Stimulated activated CD4-positive, alpha-beta T cell treated with anti-CD3 and anti-CD28 coated beads, TNF-alpha, amount 100 ng/mL, for 4 hours (primary cell): ENCODE measurements at regions not wholly inside any gene's neighbourhood (a gene's known extent, or its start where the extent isn't known, plus 50 kb on each side); places are given as distances from the start of the nearest gene placed in this dataset.

ENCODE experiments used
- DNase-seq, 3 experiments: peaks; one replicate each; pipeline ENCODE4 v3.0.0-alpha.2; 2020; ENCODE audit warnings: low read depth in 3 of 3

DNA sequence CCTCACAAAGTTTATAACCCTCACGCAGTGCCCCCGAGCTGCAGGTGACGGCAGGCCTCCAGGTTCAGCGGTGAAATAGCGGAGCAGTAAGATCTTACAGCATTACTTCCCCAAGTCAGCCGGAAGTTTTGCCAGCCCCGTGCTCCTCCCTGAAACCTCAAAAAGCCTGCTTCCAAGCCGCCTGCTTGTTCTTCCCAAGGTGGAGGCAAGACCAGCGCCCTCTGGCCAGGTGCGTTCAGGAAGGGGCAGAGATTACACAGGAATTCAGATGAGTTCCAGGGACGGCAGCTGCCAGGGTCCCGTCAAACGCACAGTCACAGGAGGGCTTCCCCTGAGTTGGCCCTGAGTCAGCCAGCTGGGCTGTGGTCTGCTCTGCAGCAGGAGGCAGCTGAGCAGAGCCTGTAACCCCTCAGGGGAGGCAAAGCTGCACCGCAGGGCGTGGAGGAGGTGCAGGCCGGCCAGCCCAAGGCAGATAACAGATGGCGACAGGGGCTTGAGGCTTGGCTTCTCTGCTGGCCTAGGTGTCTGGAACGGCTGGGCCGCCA, 124.1 kb upstream of the RPS6KA2 start:
- no peak for DNase-seq

- no peak for DNase-seq
These were observed 123.2 kb upstream of the RPS6KA2 start for GRCh38 chr6:166750108-166750793.

GRCh38 chr6:166749666-166750065, 122.6 kb upstream of the RPS6KA2 start:
- no peak for DNase-seq

DNA sequence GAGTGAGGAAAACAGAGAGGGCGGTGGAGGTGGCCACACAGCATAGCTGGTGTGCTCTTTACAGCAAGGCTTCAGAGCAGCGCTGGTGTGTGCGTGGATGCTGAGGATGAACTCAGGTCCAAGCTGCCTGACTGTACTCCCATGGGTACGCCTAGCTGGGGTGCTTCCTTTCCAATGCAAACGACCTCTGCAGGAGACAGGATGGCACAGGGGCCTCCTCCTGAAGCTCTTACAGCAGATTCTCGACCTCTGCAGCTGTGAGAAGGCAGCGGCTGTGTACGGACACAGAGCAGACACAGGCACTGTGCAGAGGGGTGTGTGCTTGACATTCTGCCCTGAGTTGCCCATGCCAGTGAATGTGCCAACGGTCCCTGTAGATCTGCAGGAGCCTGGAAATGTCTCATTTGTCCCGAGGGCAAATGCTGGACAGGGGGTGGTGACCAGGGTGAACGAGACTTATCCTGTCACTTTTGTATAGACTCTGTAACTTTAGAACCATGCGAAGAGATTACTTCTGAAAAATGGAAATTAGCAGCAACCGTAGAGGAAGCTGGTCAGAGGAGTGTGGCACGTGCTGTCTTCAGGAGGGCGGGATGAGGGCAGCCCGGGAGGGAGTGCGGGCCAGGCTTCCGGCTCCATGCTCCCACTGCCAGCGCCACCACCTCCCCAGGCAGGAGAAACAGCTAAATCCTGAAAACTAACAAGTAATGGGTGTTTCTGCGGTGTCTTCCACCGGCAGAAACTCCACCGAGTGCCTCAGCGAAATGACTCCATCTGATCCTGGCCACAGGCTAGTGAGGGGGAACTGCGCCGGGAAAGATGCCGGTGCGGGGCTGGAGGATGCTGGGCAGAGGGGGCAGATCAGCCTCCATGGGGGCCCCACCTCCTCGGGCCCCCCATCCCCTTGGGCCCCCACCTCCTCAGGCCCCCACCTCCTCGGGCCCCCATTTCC, 120.9 kb upstream of the RPS6KA2 start:
- no peak for DNase-seq

DNA sequence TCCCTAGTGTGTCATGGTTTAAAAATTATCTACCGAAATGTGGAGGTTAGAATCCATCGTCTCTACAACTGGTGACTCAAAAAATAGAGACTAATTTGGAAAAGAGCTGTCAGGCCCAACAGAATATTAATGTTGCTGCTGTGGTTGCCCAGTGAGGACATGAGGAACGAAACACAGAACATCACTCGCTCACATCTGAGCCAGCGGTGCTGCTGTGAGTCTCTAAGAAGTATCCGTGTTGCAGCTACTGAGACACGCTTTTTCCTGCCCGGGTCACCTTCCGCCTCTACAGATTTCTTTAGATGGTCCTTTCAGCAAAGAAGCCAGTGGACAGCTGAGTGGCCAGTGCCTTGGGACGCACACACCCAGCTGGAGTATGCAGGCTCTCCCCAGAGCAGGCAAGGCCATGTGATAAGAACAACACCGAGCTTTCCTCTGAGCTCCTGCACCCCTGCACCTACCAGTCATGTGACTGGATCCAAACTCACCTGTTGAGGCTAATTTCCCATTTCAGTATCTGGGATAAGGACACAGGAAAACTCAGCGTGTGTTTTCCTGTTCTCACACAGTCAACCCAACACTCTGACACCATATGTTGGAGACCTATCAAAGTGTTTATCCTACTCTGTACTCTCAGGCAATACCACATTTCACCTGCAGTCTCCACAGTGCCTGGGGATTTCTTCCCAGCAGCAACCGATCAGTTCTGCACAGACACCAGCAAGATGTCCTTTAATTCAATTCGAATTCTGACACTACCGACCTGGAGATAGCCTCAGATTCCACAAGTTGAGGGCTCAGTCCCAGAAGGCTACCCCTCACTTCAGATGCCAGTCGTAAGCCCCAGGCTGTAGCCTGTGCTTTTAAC, 119.0 kb upstream of the RPS6KA2 start:
- no peak for DNase-seq

- no peak for DNase-seq
These were observed 117.4 kb upstream of the RPS6KA2 start for GRCh38 chr6:166744223-166745134.

DNA sequence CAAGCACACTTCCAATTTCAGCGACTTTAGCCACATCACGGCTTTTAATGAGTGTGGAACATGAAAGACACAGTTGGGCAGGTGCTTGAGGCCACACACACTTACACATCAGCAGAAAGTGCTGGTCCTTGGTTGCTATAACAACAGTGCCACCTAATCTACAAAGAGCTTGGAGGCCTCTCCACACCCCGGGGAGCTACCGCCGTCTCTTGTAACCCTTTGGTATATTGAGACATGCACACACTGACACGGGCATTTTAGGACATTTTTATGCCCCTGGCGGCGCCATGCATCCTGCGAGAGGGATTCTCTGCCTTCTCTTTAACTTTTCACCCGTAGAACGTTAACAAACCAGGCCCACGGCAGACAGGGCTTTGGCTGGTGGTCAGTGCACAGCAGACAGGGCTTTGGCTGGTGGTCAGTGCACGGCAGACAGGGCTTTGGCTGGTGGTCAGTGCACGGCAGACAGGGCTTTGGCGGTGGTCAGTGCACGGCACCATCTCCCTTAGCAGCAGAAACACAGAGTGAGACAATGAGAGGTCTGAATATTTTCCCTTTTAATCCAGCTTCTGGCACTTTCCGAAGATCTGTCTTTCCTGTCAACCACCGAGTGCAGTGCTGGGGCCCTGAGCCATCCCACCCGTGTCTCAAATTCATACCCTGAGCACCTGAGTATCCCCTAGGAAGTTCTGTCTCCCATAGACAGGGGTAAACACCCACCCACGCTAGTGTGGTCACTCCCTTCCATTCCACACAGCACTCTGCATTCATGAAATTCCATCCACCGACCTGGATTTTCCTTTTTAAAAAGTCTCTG, 116.6 kb upstream of the RPS6KA2 start:
- DNase-seq = no peak

DNA sequence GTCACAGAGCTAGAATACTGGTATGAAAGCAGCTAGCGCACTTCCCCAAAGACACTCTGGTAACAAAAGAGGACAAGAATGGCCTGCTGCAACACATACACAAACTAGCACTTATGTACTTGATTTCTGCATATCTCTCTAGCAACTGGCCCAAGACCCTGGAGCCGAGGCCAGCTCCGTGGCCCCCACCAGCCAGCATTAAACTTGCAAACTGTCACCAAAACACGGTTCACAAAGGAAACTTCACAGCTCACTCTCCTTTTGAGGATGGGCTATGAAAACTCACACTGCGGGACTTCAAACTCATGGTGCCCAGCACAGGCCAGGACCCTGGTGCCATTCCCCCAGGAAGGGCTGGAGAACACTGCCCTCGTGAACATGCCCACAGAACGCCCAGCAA, 115.9 kb upstream of the RPS6KA2 start:
- DNase-seq = no peak

- DNase-seq = no peak
These were observed 112.9 kb upstream of the RPS6KA2 start for GRCh38 chr6:166739976-166740318.

GRCh38 chr6:166739117-166739975, 112.3 kb upstream of the RPS6KA2 start:
- no peak for DNase-seq

- DNase-seq = no peak
These were observed 111.5 kb upstream of the RPS6KA2 start for GRCh38 chr6:166738386-166739116.

- DNase-seq = no peak
These were observed 110.2 kb upstream of the RPS6KA2 start for GRCh38 chr6:166737261-166737660.

GRCh38 chr6:166736634-166737033, 109.6 kb upstream of the RPS6KA2 start:
- DNase-seq = no peak

DNA sequence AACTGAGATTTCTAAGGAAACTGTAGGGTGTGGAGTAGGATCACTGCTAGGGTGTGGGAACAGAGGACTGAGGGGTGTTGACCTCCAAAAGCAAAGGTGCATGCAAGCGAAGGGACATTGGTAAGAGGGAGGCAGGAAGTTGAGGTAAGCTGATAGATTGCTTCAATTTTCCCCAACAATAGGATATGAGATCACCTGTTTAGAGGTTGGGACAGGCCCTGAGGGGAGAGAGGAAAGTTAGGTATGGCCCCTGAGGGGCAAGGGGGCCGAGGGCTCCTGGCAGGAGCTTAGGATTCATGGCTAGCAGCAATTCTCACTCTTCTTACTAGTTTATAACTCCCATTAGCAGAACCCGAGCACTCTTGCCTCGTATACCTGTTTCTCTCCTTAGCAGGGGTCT, 106.8 kb upstream of the RPS6KA2 start:
- no peak for DNase-seq

DNA sequence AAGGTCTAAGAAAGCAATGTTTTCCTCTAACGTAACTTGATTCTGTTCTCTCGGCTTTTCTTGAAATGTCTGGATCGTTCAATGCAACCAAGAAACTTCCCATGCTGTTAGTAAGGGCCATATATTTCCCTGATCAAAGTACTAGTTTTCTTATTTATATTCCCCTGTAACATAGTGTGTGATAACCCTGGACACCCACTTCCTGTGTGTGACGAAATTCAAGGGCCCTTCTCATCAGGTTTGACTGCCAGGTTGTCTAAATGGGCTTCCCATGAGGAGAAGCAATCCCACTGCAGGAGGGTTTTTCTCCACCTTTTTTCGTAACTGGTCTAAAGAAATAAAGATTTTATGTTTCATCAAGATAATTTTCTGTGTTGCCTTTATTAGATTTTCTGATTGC, 102.6 kb upstream of the RPS6KA2 start:
- no peak for DNase-seq

DNA sequence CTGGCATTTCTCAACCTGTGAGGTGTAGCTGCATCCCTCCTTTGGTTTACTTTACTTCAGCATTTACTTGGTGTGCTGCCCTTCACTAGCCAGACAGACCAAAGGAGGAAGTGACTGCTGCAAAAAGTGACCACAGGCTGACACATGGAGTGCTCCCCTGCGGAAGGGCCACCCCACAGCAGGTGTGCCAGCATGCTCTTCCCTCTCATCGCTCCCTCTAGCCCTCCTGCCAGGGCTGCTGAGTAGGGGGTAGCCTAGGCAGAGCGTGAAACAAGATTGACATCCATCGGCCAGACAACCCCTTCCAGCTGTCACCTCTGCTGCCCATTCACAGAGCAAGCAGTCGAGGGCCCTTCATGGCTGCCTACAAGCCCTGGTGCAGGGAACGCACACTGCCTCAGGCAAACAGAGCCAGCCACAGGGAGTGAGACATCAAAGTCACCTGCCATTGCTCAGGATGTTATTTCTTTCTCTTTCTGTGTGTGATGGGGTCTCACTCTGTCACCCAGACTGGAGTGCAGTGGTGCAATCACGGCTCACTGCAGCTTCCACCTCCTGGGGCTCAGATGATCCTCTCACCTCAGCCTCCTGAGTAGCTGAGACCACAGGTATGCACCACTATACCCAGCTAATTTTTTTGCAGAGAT, 102.0 kb upstream of the RPS6KA2 start:
- DNase-seq = no peak

GRCh38 chr6:166726201-166726600, 99.2 kb upstream of the RPS6KA2 start:
- no peak for DNase-seq

DNA sequence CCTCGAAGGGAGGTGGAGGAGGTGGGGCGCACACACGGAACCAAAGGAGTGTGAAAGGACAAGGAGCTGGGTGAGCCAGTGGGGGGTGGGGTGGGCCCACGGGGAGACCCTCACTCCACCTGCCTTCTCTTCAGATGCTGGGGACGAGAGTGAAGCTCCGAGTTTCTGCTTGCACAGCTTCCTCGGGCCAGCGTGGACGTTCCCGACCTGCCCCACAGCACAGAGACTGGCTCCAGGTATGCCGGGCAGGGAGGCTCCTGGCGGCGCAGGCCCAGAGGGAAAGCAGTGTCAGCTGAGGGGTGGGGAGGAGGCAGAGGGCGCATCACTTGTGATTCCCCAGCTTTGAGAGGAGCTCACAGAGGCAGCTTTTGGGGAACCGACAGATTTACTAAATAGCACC, 98.5 kb upstream of the RPS6KA2 start:
- DNase-seq = no peak
